HG03064 (cell line): ENCODE measurements at regions not wholly inside any gene's neighbourhood (a gene's known extent, or its start where the extent isn't known, plus 50 kb on each side); places are given as distances from the start of the nearest gene placed in this dataset.

Experiments
- ATAC-seq: cut with Tn5 transposase; IDR thresholded peaks from one replicate; pipeline ENCODE4 v1.9.1; 2021; ENCODE audit warnings: low read depth; ENCODE audit not compliant: unreplicated experiment

- no peak for ATAC-seq
Measured at GRCh38 chr10:21330628-21331020, 194.9 kb downstream of the SKIDA1 start.

GRCh38 chr10:21329995-21330627 lies 195.4 kb downstream of the SKIDA1 start:
- no peak for ATAC-seq

DNA sequence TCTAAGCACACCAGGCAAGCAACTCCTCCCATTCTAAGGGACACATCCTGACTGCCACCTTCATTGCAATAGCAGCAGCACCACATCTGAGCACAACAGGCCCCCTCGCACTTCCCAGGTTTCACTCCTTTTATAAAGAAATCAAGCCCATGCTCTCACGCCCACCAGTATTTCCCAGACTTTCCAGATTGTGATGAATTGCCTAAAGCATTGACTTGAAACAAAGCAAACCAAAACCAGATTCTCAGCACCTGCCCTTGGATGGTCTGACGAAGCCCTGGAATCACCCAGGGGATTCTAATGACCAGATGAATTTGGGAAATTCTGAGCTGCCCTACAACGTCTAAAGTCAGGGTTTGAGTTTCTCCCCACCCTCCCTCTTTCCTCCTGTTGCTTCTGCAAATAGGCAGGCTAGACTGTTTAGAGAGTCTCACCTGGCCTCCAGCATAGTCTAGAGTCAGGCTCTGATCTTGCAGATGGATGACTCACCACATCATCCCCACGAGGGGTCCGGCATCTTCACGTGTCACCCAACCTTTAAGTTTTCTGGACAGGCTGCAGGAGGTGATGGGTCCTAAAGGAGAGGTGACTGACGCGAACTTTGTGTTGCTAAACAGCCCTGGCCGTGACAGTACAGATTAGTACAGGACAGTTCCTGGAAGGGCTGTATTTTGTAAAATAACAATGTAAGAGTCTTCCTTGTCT lies 198.0 kb downstream of the SKIDA1 start:
- ATAC-seq, result no peak

GRCh38 chr10:21326594-21327288 lies 198.7 kb downstream of the SKIDA1 start:
- ATAC-seq, result no peak

DNA sequence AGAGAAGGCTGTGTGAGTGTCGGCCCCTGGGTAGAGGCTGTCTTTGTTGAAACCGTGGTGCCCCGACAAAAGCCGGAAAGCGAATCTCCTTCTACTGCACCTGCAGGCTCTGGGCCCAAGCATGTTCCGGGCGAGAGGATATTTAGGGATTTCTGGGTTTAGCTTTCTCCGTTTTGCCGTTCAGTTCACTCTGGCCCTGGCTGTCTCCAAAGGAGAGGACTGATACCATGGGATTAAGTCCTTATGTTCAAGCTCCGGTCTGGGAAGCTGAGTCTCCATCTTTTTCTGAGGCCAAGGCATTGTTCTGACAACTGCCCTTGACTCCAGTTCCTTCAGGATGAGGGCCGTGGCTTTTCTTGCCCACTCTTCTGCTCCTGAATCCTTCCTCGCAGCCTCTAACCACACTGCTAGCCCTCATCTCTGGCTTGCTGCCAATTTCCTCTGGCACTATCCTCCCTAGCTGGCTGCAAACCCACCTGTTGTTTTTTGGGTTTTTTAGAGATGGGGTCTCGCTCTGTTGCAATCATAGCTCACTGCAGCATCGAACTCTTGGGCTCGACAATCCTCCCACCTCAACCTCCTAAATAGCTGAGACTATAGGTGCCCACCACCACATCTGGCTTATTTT lies 206.8 kb downstream of the SKIDA1 start:
- ATAC-seq, result no peak

- no peak for ATAC-seq
Measured at GRCh38 chr10:21317902-21318301, 207.6 kb downstream of the SKIDA1 start.

DNA sequence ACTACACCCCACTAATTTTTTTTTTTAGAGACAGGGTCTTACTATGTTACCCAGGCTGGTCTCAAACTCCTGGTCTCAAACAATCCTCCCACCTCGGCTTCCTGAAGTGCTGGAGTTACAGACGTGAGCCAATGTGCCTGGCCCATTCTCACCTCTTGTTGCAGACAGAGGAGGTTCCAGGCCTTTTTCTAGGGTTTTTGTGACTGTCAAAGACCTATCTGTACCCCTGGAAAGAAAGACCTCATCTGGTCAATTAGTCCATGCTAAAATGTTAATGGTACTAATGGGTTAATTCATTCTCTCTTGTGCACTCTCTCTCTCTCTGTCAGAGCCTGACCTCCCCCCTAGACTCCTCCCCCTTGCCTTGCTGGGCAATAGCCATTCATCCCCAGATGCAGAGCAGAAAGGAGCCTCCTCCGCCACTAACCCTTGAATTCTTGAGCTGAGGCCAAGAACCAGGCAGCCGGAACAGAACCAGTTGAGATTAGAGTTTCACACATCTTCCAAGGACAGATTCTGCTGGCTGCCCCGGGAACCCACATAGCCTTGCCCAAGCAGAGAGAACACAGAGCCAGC lies 209.7 kb downstream of the SKIDA1 start:
- ATAC-seq, result no peak

GRCh38 chr10:21314906-21315644 lies 210.4 kb downstream of the SKIDA1 start:
- ATAC-seq, result no peak

- ATAC-seq, result no peak
Measured at GRCh38 chr10:21314111-21314626, 211.3 kb downstream of the SKIDA1 start.

DNA sequence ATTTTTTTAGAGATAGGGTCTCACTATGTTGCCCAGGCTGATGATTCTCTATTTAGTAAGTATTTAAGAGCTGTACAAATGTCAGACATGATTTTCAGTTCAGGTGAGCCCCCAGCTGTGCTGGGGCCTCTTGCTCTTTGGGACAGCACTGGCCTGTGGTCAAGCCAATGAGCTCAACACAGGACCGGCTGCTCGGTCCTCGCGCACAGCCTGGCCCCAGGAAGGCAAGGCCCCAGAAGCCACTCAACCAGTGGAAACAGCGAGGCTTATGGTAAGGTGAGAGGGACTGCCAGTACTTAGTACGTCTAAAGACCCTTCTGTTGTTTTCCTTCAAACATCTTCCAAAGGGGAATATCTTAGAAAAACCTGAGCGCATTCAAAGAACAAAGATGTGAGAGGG lies 211.8 kb downstream of the SKIDA1 start:
- no peak for ATAC-seq

- no peak for ATAC-seq
Measured at GRCh38 chr10:21311426-21311825, 214.1 kb downstream of the SKIDA1 start.

DNA sequence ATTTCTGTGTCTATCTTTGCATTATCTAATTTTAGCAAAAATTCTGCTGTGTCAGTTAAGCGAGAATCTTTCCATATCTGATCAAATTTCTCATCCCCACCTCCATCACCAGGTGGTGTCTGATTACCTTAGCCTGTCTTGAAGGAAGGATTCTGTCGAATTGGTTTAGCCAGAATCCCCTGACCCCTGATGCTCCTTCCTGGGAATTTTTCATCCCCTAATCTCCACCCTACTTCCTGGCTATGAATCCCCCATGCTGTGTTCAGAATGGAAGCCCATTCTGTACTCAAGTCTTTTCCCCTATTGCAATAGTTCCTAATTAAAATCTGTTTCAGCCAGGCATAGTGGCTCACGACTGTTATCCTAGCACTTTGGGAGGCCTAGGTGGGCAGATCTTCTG lies 216.1 kb downstream of the SKIDA1 start:
- ATAC-seq, result no peak

GRCh38 chr10:21308946-21309345 lies 216.5 kb downstream of the SKIDA1 start:
- ATAC-seq, result no peak

GRCh38 chr10:21308018-21308417 lies 217.5 kb downstream of the SKIDA1 start:
- ATAC-seq, result no peak

- ATAC-seq, result no peak
Measured at GRCh38 chr10:21304608-21305007, 220.9 kb downstream of the SKIDA1 start.

DNA sequence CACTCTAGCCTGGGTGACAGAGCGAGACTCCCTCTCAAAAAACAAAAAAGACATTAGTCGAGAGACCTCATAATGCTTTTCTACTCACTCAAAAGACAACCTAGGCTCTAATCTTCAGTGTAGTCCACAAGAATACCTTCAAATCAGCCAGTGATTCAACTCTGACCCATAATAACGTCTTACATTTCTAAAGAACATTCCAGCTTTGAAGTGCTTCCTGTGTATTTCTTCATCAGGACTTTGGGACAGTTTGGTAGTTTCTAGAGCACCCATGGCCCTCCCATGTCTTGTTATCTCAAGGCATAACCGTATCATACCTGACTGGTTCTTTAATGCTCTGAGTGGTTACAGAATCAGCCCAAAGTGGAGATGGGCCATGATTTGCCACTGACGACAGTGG lies 221.3 kb downstream of the SKIDA1 start:
- no peak for ATAC-seq

DNA sequence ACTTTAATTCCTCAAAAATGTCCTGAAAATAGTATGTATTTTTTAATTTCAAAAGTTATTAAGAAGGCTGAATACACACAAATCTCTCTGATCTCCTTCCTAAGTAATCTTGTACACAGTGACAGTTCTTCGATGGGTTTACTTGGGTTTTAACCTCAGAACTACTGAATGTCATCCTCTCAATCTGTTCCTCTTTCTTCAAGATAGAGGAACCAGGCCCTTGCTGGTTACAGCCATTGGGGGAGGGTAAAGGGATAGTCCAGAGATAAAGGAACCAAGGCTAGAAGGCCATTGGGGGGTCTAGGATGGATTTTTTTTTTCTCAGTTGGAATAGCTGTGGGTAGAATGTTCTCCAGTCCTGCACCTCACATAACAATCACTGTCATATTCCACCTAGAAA lies 224.9 kb downstream of the SKIDA1 start:
- ATAC-seq, result no peak

GRCh38 chr10:21299330-21299729 lies 226.2 kb downstream of the SKIDA1 start:
- no peak for ATAC-seq

- ATAC-seq, result no peak
Measured at GRCh38 chr10:21298701-21299100, 226.8 kb downstream of the SKIDA1 start.
